Colonic mucosa (tissue), 4 donors: ENCODE measurements at regions not wholly inside any gene's neighbourhood (a gene's known extent, or its start where the extent isn't known, plus 50 kb on each side); places are given as distances from the start of the nearest gene placed in this dataset.

ENCODE experiments used
- DNase-seq: peaks from one replicate; pipeline ENCODE4 v3.0.0-alpha.2; 2020
- H3K27ac ChIP-seq: fragments of 200-600 bp; one replicate; pipeline ENCODE4 v1.8.0; 2021
- H3K27me3 ChIP-seq: fragments of 200-600 bp; one replicate; pipeline ENCODE4 v1.8.0; 2021
- H3K36me3 ChIP-seq: fragments of 200-600 bp; one replicate; pipeline ENCODE4 v1.8.0; 2021
- H3K4me1 ChIP-seq: fragments of 200-600 bp; one replicate; pipeline ENCODE4 v1.8.0; 2021; ENCODE audit warnings: mild to moderate bottlenecking
- H3K4me3 ChIP-seq: fragments of 200-600 bp; one replicate; pipeline ENCODE4 v1.8.0; 2021
- H3K9ac ChIP-seq, 2 donors: one replicate each; pipeline ENCODE4 v1.7.0; 2013; ENCODE audit warnings: control low read depth in 2 of 2, low read depth in 2 of 2, low read length in 2 of 2
- H3K9me3 ChIP-seq: fragments of 200-600 bp; one replicate; pipeline ENCODE4 v1.8.0; 2021
- intact Hi-C: fragments of 100-400 bp; cut with DNase I; formaldehyde crosslinking; loops from one replicate; pipeline ENCODE4 v1.14.1; 2022
- TF ChIP-seq, protein P1 (sequence below): fragments of 200-600 bp; IDR thresholded peaks from one replicate; pipeline ENCODE4 v1.8.0; 2022; ENCODE audit warnings: antibody characterized with exemption, mild to moderate bottlenecking
- donor health status: healthy.
- donor health status: DM: no; HTN: no; CAD: no.
- donor health status: DM: no; HTN: no; CAD: no.

DNA sequence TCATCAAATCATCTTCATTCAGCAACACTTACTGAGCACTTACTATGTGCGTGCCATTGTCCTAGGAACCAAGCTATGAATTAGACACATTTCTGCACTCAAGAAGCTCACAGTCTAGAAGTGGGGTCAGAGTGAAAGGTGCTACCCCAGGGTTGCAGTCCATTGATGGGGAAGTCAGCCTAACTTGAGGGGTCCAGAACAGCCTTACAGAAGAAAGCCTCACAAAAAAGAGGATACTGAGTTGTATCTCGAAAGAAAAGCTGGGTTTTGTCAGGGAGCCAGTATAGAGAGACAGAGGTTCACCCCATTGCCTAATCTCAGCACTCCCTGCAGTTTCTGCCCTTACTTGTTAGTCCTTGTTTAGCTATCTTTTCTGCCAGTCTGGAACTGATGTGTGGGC is 153.1 kb upstream of the JUN start:
- TF ChIP-seq, protein P1, sequence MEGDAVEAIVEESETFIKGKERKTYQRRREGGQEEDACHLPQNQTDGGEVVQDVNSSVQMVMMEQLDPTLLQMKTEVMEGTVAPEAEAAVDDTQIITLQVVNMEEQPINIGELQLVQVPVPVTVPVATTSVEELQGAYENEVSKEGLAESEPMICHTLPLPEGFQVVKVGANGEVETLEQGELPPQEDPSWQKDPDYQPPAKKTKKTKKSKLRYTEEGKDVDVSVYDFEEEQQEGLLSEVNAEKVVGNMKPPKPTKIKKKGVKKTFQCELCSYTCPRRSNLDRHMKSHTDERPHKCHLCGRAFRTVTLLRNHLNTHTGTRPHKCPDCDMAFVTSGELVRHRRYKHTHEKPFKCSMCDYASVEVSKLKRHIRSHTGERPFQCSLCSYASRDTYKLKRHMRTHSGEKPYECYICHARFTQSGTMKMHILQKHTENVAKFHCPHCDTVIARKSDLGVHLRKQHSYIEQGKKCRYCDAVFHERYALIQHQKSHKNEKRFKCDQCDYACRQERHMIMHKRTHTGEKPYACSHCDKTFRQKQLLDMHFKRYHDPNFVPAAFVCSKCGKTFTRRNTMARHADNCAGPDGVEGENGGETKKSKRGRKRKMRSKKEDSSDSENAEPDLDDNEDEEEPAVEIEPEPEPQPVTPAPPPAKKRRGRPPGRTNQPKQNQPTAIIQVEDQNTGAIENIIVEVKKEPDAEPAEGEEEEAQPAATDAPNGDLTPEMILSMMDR: no peak
- DNase-seq: no peak
- H3K27me3 ChIP-seq: no peaks in the 10 kb centered on the region
- no peak overlapping the region for H3K27ac ChIP-seq
- no peak overlapping the region for H3K4me3 ChIP-seq
- peaks cover 11% of the 10 kb centered on the region for H3K4me1 ChIP-seq
- H3K9me3 ChIP-seq: no peaks in the 10 kb centered on the region
- intact Hi-C loops: no loop called here
- no peaks in the 10 kb centered on the region for H3K36me3 ChIP-seq
- H3K9ac ChIP-seq: no peak overlapping the region

DNA sequence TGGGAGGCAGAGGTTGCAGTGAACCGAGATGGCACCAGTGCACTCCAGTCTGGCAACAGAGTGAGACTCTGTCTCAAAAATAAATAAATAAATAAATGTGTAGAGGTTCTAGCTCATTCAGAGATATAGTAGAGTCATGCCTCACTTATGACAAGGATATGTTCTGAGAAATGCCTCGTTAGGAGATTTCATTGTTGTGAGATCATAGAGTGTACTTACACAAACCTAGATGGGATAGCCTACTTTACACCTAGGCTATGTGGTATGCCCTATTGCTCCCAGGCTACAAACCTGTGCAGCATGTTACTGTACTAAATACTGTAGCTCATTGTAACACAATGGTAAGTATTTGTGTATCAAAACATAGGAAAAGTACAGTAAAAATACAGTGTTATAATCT is 155.3 kb upstream of the JUN start:
- H3K9me3 ChIP-seq: no peaks in the 10 kb centered on the region
- TF ChIP-seq, protein P1: no peak
- H3K4me1 ChIP-seq: no peaks in the 10 kb centered on the region
- no peaks in the 10 kb centered on the region for H3K27me3 ChIP-seq
- no peak overlapping the region for H3K4me3 ChIP-seq
- DNase-seq: no peak
- intact Hi-C loops: no loop called here
- H3K36me3 ChIP-seq: no peaks in the 10 kb centered on the region
- no peak overlapping the region for H3K9ac ChIP-seq
- no peak overlapping the region for H3K27ac ChIP-seq

DNA sequence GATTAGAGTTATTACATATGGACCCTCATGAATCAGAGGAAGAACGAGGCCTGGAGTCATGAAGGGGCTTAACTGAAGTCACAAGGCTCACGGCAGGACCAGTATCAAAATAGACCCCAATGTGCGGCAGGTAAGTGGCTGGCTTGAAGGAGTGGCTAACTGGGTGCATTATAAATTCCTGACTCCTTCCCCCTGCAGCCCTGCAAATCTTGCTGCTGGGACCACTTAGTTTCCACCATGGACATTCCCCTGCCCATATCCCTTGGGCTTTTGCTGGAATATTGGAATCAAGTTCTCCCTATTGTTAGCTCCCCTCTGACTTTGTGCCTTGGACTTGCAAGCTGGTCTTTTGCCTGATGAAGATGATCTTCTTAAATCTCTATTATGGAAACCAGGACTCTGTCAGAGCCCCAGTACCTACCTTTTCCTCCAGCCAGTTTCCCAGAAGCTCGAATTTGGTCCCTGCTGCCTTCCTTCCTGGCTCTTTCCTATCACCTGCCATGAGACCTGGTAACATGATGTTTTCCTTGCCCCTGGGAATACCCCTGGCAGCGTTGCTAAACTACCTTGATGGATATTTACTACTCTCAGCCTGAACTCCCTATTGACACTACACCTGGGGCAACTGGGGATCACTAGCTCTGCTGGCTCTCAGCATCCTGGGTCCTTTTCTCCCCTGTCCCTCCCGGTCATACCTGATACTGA is 156.0 kb upstream of the JUN start:
- H3K9ac ChIP-seq: no peak overlapping the region
- H3K27me3 ChIP-seq: no peaks in the 10 kb centered on the region
- no peak overlapping the region for H3K27ac ChIP-seq
- no peaks in the 10 kb centered on the region for H3K4me1 ChIP-seq
- TF ChIP-seq, protein P1: no peak
- no peaks in the 10 kb centered on the region for H3K36me3 ChIP-seq
- DNase-seq: no peak
- no peaks in the 10 kb centered on the region for H3K9me3 ChIP-seq
- intact Hi-C loops: no loop called here
- no peak overlapping the region for H3K4me3 ChIP-seq

DNA sequence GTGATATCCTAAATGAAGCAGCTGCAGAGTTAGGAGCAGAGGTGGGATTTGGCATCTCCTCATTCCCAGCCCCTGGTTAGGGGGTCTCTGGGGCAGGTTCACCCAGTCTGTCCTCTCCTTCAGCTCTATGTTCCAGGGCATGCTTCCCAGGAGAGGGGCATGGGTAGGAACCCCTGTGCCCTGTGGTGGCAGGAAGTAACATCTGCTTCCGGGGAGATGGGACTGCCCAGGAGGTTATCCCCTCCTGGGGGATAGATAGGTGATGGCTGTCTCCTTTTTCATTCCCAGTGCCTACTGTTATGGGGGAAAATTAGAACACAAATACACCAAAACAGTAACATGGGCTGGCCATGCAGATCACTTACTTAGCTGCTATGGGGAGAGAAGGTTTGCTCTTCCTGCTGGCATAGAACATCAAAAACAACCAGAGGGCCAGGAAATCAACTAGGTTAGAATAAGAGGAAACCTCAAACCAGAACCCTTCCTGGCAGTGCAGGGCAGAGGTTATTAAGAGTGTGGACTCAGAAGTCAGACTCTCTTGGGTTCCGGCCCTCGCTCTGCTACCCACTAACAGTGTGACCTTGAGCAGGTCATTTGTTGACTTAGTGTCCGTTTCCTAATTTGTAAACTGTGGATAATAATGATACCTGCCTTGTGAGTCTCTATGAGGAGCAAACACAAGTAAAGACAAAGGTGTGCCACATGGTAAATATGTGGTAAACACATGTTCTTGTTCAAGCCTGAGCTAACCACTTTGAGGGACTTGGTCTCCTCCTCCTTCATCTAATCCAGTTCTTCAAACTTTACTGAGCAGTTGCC is 157.8 kb upstream of the JUN start:
- Histone ChIP-seq H3K27ac (no peak overlapping the region), H3K27me3 (no peaks in the 10 kb centered on the region), H3K36me3 (no peaks in the 10 kb centered on the region), H3K4me1 (no peaks in the 10 kb centered on the region), H3K9ac (peak overlapping the region in 1 of 2 donors; percentile 23), H3K4me3 (no peak overlapping the region), H3K9me3 (no peaks in the 10 kb centered on the region)
- DNase-seq: no peak
- TF ChIP-seq, protein P1: no peak
- intact Hi-C loops: no loop called here

DNA sequence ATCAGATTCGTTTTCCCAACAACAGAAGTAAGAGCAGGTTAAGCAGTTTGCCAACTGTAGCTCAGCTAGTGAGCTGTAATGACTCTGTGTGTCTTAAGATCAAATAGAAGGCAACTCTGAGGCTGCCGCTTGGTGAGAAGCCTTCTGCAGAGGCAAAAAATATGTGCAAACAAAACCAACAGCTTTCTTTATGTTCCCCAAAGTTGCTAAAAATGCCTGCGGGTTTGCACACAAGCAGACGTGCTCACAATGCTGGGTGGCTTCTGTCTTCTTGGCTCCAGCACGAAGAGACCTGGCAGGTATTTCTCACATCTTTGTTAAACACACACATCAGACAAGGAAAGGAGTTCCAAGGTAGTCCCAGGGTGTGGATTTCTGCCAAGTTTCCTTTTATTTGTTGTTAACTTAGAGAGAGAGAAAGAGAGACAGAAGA is 158.9 kb upstream of the JUN start:
- peak; percentile 49 for DNase-seq
- intact Hi-C loops: no loop called here

More for the DNA sequence above, 158.9 kb upstream of the JUN start:
- no peak overlapping the region for H3K4me3 ChIP-seq
- no peak overlapping the region for H3K27ac ChIP-seq
- H3K36me3 ChIP-seq: no peaks in the 10 kb centered on the region
- no peaks in the 10 kb centered on the region for H3K9me3 ChIP-seq
- H3K27me3 ChIP-seq: no peaks in the 10 kb centered on the region
- no peaks in the 10 kb centered on the region for H3K4me1 ChIP-seq
- TF ChIP-seq, protein P1: no peak
- no peak overlapping the region for H3K9ac ChIP-seq
